ENCODE measurements at regions not wholly inside any gene's neighbourhood (a gene's known extent, or its start where the extent isn't known, plus 50 kb on each side); places are given as distances from the start of the nearest gene placed in this dataset.
"Not testable (repeated sequence)": the region's sequence is repeated elsewhere in the genome, so short reads cannot be mapped to it uniquely, and the experiment has no call there.

DNA sequence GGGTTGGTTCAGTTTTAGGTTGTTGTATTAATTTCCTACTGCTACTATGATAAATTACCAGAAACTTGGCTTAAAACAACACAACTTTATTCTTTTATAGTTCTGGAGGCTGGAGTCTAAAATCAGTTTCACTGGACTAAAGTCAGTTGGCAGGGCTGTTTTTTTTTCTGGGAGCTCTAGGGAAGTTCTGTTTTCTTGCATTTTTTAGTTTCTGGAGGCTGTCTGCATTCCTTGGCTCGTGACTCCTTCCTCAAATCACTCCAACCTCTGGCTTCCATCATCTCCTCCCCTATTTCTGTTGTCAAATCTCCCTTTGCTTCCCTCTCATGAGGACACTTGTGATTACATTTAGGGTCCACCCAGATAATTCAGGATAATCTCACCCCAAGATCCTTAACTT, 51.3 kb upstream of the SUB1 start:
- DNase-seq (ENCODE audit: low spot score), result no peak

DNA sequence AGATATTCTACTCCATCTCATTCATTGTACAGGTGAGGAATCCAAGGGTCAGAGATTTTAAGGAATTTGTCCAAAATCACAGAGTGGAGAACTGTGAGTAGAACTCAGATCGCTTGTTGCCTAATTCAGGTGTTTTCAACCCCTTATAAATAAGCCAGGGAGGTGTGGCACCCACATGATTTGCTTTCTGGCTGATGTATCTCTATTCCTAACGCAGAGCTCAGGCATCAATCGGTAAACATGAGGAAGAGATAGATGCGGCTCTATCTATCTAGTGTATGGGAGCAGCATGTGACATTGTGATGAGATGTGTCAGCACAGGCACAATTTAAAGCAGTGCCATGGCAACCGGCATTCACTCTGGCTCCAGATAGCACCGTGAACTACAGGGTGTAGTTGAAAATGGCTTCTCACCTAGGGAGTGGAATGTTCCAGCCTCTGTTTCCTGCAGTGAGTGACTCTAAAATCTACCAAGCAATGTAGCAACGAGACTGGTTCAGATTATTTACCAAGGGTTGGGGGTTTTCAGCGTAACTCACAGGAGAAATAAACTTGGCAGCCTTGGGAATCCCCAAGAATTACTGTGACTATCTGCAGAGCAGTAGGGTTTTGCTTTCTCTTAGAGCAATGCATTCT, 53.4 kb upstream of the SUB1 start:
- DNase-seq (ENCODE audit: low spot score), result no peak

DNA sequence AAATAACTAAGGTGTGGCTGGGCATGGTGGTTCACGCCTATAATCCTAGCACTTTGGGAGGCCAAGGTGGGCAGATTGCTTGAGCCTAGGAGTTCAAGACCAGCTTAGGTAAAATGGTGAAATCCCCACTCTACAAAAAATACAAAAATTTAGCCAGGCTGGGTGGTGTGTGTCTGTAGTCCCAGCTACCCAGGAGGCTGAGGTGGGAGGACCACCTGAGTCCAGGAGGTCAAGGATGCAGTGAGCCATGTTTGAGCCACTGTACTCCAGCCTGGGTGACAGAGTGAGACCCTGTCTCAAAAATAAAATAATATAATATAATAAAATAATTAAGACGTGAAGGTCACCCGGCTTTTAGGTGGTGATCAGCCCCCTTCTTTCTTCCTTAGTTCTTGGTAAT, 58.0 kb upstream of the SUB1 start:
- not testable (repeated sequence) for DNase-seq (ENCODE audit: low spot score)

DNA sequence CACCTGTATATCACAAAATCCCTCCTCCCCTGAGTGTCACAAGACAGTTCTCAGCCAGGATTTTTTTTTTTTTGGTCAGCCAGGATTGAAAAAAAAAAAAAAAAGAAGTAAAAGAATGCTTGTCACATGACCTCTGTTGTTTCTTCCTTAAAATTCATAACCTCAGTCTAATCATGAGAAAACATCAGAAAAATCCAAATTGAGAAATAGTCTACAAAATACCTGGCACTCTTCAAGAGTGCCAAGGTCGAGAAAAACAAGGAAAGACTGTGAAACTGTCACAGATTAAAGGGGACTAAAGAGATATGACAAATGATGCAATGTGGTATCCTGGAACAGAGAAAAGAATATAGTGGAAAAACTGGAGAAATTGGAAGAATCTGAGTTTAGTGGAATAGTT, 58.5 kb upstream of the SUB1 start:
- no peak for DNase-seq (ENCODE audit: low spot score)

DNA sequence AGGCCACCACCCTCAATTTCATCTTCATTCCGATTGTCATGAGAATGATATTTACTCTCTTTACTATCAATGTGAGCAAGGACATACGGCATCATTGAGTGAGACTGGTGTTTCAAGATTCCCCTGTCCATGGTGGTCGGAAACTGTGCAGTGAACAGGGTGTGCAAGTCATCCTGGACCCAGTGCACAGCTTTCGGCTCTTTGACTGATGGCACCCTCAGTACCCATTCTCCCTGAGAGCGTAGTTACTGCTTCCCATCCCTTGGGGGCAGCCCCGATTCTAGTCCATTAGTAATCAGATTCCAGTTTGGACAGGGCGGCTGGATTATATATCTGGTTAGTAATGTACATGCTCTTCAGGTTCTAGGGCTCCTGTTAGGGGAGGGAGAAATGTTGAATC, 61.7 kb upstream of the SUB1 start:
- DNase-seq (ENCODE audit: low spot score), result no peak

DNA sequence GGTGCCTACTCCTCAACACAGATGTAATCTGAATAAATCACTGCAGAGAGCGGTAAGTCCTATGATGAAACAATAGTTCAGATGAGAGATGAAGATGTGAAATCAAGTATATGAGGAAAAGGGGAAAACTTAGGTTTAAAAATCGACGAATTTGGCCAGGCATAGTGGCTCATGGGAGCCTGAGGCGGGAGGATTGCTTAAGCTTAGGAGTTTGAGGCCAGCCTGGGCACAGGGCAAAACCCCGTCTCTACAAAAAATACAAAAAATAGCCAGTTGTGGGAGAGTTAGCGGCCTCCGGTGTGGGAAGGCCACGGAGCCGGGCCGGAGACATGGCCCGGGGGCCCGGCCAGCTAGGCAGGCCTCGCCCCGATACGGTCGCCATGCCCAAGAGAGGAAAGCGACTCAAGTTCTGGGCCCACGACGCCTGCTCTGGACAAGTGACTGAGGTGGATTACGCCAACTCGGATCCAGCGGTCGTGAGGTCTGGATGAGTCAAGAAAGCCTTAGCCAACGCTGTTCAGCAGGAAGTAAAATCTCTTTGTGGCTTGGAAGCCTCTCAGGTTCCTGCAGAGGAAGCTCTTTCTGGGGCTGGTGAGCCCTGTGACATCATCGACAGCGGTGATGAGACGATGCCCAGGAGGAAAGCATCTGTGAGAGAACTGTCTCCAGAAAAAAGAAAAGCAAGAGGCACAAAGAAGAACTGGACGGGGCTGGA, 62.8 kb upstream of the SUB1 start:
- no peak for DNase-seq (ENCODE audit: low spot score)

- no peak for DNase-seq (ENCODE audit: low spot score)
Observed at GRCh38 chr5:32521481-32521880, 63.9 kb upstream of the SUB1 start.

- DNase-seq (ENCODE audit: low spot score), result no peak
Observed at GRCh38 chr5:32520972-32521371, 64.4 kb upstream of the SUB1 start.

DNA sequence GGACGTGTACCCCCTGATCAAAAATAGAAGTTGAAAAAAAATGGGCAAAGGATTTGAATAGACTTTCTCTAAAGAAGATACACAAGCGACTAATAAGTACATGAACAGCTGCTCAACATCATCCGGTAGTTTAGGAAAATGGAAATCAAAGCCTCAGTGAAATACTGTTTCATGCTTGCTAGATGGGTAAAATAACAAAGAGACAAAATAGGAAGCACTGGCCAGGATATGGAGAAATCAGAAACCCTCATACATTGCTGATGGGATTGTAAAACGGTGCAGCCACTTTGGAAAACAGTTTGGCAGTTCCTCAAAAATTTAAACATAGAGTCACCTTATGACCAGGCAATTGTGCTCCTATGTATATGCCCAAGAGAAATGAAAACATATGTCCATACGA, 65.0 kb upstream of the SUB1 start:
- no peak for DNase-seq (ENCODE audit: low spot score)

GRCh38 chr5:32519508-32519907, 65.8 kb upstream of the SUB1 start:
- no peak for DNase-seq (ENCODE audit: low spot score)

DNA sequence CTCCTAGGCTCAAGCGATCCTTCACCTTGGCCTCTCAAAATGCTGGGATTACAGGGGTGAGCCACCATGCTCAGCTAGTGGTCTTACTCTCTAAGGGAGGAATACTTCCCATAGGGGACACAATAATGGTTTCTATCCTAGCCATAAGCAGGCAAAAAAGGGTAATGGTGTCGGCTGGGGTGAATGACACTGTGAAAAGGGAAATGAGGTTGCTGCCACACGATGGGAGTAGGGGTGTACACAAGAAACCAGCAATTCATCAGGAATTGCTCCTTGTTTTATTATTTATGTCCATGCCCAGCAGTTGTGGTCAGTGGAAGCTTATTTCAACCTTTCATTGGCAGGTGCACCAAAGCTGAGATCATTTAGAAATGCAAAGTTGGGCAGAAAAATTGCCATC, 70.3 kb upstream of the ZFR start:
- DNase-seq (ENCODE audit: low spot score), result no peak

GRCh38 chr5:32512926-32513325, 68.4 kb upstream of the ZFR start:
- no peak for DNase-seq (ENCODE audit: low spot score)

GRCh38 chr5:32511776-32512374, 67.3 kb upstream of the ZFR start:
- DNase-seq (ENCODE audit: low spot score), result no peak

- DNase-seq (ENCODE audit: low spot score), result no peak
Observed at GRCh38 chr5:32510860-32511259, 66.3 kb upstream of the ZFR start.

DNA sequence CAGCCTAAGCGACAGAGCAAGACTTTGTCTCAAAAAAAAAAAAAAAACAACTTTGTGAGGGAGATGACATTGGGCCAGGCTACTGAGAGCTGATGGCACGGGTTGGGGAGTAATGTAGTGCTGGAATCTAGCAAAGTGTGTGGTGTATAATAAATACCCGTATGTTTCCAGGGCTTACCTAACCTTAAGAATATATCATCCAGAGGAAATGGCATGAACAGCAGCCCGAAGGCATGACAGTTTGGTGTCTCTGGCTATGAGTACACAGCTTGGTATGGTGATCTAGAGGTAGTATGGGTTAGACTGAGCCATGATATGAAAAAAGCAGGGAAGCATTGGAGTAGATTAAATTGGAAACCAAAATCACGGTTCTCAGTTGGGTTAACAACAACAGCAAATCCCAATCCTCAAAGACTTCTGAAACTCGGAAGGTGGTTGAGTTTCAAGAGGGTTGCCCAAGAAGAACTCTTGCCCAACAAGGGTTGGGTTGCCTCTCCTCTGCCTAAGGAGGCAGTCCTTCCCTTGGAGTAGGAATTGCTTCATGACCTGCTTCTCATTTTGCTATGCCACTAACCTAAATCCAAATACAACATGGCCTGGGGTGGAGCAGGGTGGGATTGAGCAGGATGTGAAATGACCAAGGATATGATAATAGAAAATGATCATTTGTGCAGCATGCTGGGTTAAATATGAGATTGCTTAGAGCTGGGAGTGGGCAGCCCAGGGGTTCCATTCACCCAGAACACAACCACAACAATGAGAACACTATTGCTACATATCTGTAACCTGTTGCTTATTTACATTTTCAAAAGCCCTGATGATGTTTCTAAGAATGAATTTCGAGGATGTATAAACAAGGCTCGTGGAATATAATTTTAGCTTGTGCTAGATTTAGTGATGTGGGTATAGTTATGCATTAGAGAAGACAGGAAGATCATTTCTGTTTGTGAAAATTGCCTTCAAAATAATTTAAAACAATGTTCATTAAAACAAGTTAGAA, 64.6 kb upstream of the ZFR start:
- no peak for DNase-seq (ENCODE audit: low spot score)

DNA sequence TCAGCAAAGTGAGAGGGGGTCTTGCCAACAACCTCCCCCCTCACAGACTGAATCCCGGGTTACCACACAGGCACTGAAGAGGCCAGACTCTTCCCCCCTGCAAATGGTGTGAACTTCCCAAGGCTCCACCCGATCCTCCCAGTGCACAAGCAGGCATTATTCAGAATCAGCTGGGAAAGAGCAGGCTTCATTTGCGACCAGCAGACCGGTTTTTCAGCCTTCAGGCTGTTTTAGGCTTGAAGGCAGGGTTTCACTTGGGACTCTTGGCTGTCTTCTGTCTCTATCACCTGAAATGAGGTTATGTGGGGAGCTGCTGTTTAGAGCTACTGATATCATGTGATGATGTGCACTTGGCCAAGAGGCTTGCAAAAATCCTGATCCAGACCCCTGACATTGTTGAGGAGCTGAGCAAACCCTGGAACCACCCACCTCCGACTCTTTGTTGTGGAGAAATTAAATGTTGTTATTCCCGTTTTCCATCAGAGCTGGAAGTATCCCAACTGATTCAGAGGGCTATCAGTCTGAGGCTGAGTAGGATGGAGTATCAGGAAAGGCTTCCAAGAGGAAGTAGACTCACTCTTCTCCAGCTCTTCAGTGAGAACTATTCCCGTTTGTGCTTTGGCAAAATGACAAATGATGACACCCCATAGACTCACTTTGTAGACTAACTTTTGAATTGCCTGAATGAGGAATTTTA, 63.3 kb upstream of the ZFR start:
- DNase-seq (ENCODE audit: low spot score), result no peak

DNA sequence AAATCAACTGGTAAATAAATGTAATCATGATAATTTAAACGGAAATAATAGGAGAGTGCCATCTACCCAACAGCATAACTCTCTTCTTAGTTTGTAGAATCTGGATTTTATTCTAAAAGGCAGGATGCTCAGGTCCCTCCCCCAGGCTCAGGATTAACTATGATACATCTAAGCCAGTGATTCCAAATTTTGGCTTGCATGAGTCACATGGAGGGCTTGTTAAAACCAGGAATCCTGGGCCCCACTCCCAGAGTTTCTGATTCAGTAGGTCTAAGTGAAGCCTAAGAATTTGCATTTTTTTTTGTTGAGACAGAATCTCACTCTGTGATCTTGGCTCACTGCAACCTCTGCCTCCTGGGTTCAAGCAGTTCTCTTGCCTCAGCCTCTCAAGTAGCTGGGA, 62.3 kb upstream of the ZFR start:
- no peak for DNase-seq (ENCODE audit: low spot score)

DNA sequence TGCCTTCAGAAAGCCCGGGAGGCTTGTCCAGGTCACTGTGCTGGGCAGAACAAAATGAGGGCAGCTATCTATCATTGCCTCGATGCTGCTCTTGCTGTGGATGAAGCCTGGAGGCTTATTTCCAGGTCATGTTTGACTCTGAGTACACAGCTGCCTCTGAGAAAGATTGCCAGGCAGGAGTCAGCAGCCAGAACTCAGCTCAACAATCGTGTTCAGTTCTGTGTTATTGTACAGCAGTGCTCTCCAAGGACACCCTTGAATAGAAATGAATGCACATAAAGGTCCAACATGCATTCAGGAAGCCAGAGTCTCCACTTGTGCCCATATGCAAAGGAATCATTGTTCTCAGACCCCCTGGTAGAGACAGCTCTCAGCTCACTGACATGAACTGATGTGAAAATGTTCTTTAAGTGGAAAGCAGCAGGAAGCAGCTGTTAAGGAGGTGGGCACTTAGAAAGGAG, 61.7 kb upstream of the ZFR start:
- DNase-seq (ENCODE audit: low spot score), result no peak

DNA sequence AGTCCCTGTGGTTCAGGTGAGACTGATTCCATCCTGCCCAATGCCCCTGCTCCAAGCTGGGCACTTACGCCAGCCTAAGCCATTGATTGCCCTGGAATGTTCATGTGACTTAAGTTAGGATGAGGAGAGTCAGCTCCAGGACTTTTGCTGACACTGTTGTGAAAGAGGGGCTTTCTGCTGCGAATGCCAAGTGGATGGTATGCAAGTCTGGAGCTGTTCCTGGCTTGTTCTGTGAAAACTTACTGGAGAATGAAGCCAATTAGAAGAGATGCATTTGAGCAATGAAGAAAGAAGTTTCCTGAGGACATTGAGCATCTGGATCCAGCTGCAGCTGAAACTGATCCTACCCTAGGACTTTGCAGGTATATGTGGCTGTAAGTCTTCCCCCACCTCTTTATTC, 61.2 kb upstream of the ZFR start:
- DNase-seq (ENCODE audit: low spot score), result no peak

DNA sequence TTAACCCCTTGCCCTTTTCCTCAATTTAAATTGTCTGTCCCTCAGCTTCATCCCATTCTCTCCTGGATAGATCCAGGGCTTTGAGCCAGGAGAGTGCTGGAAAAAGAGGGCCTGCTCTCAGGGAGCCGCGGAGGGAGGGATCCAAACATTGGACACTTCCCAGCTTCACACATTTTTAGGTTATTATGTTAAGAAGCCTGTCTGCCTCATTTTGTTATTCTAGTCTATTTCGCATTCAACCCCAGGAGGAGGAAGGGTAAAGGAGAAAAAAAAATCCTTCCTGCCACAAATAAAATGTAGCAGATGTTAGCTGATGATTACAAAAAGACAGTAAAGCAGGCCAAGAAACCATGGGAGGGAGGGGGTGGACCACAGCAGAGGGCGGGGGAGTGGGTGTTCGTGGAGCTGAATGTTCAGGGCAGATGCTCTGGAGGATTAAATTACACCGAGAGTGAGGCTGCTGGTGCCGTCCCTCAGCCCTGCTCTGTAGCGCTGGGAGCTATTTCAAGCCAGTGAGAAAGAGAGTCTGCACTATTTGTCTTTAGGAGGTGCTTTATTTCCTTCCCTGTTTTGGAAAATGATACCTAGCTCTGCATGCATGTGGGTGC, 60.6 kb upstream of the ZFR start:
- DNase-seq (ENCODE audit: low spot score), result peak; percentile 81
